AG04450 (cell line): ENCODE measurements at regions not wholly inside any gene's neighbourhood (a gene's known extent, or its start where the extent isn't known, plus 50 kb on each side); places are given as distances from the start of the nearest gene placed in this dataset.
A peak's percentile ranks its signal among the peaks of the same experiment; 100 is the strongest.

Source experiments
- CTCF ChIA-PET: fragments of 300-600, 350-600 bp; formaldehyde crosslinking; extraction: SDS; loops from one replicate; lab custom pipeline; 2022; ENCODE audit warnings: antibody characterized with exemption, inconsistent platforms; lab: Charles Lee
- POLR2A ChIA-PET: fragments of 350-600 bp; formaldehyde crosslinking; extraction: SDS; loops from one replicate; lab custom pipeline; 2021; ENCODE audit warnings: antibody characterized with exemption, inconsistent platforms; lab: Yijun Ruan, JAX
- DNase-seq: peaks from one replicate; pipeline ENCODE4 v3.0.0-alpha.2; 2011; ENCODE audit warnings: low read depth, low spot score
- H3K27ac ChIP-seq: one replicate; pipeline ENCODE4 v1.5.1; 2012; ENCODE audit warnings: low read depth, low read length, control low read depth
- H3K27me3 ChIP-seq: one replicate; pipeline ENCODE4 v1.6.0; 2012; ENCODE audit warnings: low read length; ENCODE audit not compliant: control insufficient read depth, insufficient read depth
- H3K4me3 ChIP-seq: 2 replicates; pipeline ENCODE4 v1.5.1; 2011; ENCODE audit warnings: mild to moderate bottlenecking, low read depth, low read length, control low read depth
- H3K9me3 ChIP-seq: 2 replicates; pipeline ENCODE4 v1.5.1; 2012; ENCODE audit warnings: low read length; ENCODE audit not compliant: control insufficient read depth, insufficient read depth
- CTCF ChIP-seq: IDR thresholded peaks from 2 replicates; pipeline ENCODE4 v1.5.1; 2011; ENCODE audit warnings: low read depth, low read length, control low read depth, inconsistent platforms

- H3K4me3 ChIP-seq = no peak overlapping the region
- peak; percentile 84 for DNase-seq
- no peaks in the 10 kb centered on the region for H3K9me3 ChIP-seq
- no peak overlapping the region for H3K27ac ChIP-seq
- ChIA-PET CTCF (interaction anchor here (0.6 to 4.2 kb wide), 55 partner anchors 9 to 1267 kb away, joined by 3 to 58 read pairs (median 4); partner anchors contain the start of gene RIOK2), POLR2A (interaction anchor here (0.6 to 1.9 kb wide), 5 partner anchors 351 to 1262 kb away, joined by 3 to 9 read pairs (median 6); partner anchors contain the start of genes RGMB and RIOK2)
- peak; percentile 76 for TF ChIP-seq CTCF
- no peaks in the 10 kb centered on the region for H3K27me3 ChIP-seq
Observed at GRCh38 chr5:97534166-97534565, 351.1 kb upstream of the RIOK2 start.

GRCh38 chr5:97536683-97537082, 353.6 kb upstream of the RIOK2 start:
- peaks cover under 1% of the 10 kb centered on the region; the same call in 1 of the 2 replicates for H3K9me3 ChIP-seq
- H3K27ac ChIP-seq = no peak overlapping the region
- DNase-seq = no peak
- no peaks in the 10 kb centered on the region for H3K27me3 ChIP-seq
- TF ChIP-seq CTCF = no peak
- POLR2A ChIA-PET = no interaction called here
- H3K4me3 ChIP-seq = no peak overlapping the region
- CTCF ChIA-PET = no interaction called here

- no peak for DNase-seq
- CTCF ChIA-PET = no interaction called here
- Histone ChIP-seq H3K4me3 (no peak overlapping the region), H3K27ac (no peak overlapping the region), H3K9me3 (peaks cover 7% of the 10 kb centered on the region; the same call in 1 of the 2 replicates), H3K27me3 (no peaks in the 10 kb centered on the region)
- no peak for TF ChIP-seq CTCF
- POLR2A ChIA-PET = no interaction called here
Observed at GRCh38 chr5:97538912-97539311, 355.9 kb upstream of the RIOK2 start.

GRCh38 chr5:97541864-97542263, 358.8 kb upstream of the RIOK2 start:
- CTCF ChIA-PET = interaction anchor here (1.0 kb wide), 1 partner anchor 311 kb away, joined by 3 read pairs; no protein-coding TSS in a partner anchor

More at GRCh38 chr5:97541864-97542263, 358.8 kb upstream of the RIOK2 start:
- no peak for TF ChIP-seq CTCF
- Histone ChIP-seq H3K27ac (no peak overlapping the region), H3K9me3 (peaks cover 7% of the 10 kb centered on the region; the same call in 1 of the 2 replicates), H3K27me3 (no peaks in the 10 kb centered on the region), H3K4me3 (no peak overlapping the region)
- DNase-seq = no peak
- POLR2A ChIA-PET = no interaction called here
